ENCODE measurements at regions not wholly inside any gene's neighbourhood (a gene's known extent, or its start where the extent isn't known, plus 50 kb on each side); places are given as distances from the start of the nearest gene placed in this dataset.

DNA sequence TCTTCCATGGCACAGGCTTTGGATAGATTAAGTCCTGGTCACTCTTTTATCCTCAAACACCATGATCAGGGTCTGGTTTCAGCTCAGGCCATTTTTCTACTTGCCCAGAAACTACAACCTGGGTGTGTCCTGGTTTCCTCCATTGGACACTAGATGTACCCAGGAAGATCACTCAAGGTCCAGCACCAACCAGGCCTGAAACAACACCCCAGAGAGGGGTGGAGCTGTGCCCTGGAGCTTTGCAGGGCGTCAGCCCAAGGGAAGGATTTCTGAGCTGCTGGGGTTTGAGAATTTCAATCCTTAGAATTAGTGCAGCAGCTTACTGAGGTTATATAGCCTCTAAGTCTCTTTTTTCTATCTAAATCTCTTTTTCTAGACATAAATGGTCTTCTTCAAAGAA is 722.0 kb downstream of the MTRR start:
- Histone ChIP-seq H3K4me3 (ENCODE audit: low read depth, low read length) (no peak overlapping the region), H3K4me1 (ENCODE audit: control insufficient read depth, insufficient read depth, low read length) (no peaks in the 10 kb centered on the region), H3K9ac (ENCODE audit: low read depth, low read length) (no peak overlapping the region), H3K9me3 (ENCODE audit: control insufficient read depth, insufficient read depth, low read length) (no peaks in the 10 kb centered on the region), H3K36me3 (ENCODE audit: control insufficient read depth, insufficient read depth, low read length) (no peaks in the 10 kb centered on the region), H3K27me3 (ENCODE audit: control insufficient read depth, insufficient read depth, low read length) (no peaks in the 10 kb centered on the region)

DNA sequence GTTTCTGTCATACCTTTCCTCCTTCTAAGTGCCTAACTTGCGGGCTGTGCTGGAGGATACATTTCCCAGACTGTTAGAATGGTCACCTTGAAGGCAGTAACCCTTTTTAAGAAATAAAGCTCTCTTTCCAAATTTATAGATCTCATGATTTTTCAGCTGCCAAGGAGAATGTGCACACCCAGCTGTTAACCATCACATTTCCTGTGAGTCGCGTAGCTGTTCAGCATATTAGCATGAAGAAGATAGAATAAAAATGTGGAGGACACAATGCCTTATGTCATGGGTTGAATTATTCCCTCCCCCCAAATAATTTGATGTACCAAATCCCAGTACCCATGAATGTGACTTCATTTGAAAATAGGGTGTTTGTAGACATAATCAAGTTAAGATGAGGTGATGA is 729.4 kb downstream of the MTRR start:
- H3K9me3 ChIP-seq (ENCODE audit: control insufficient read depth, insufficient read depth, low read length), result no peaks in the 10 kb centered on the region

DNA sequence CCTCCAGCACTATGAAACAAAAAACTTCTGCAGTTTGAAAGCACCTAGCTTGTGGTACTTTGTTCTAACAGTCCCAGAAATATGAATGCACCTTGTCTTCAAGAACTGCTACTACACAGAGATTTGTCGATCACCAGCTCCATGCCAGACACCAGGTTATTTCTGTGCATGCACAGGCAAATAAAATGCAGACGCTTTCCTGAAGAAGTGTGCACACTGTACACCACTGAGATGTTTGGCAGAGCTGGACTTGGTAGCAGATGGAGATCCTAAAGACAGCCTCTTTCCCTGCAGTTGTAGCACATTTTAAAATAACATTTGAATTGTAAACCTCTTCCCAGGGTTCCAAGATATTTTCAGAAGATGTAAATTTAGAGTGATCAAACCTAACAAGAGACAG is 730.0 kb downstream of the MTRR start:
- Histone ChIP-seq H3K27me3 (ENCODE audit: control insufficient read depth, insufficient read depth, low read length) (no peaks in the 10 kb centered on the region), H3K4me3 (ENCODE audit: low read depth, low read length) (no peak overlapping the region), H3K36me3 (ENCODE audit: control insufficient read depth, insufficient read depth, low read length) (no peaks in the 10 kb centered on the region), H3K4me1 (ENCODE audit: control insufficient read depth, insufficient read depth, low read length) (no peaks in the 10 kb centered on the region), H3K9ac (ENCODE audit: low read depth, low read length) (no peak overlapping the region), H3K9me3 (ENCODE audit: control insufficient read depth, insufficient read depth, low read length) (no peaks in the 10 kb centered on the region)

More for the DNA sequence above, 729.4 kb downstream of the MTRR start:
- no peak overlapping the region for H3K4me3 ChIP-seq (ENCODE audit: low read depth, low read length)
- no peaks in the 10 kb centered on the region for H3K27me3 ChIP-seq (ENCODE audit: control insufficient read depth, insufficient read depth, low read length)
- H3K4me1 ChIP-seq (ENCODE audit: control insufficient read depth, insufficient read depth, low read length), result no peaks in the 10 kb centered on the region
- no peak overlapping the region for H3K9ac ChIP-seq (ENCODE audit: low read depth, low read length)
- H3K36me3 ChIP-seq (ENCODE audit: control insufficient read depth, insufficient read depth, low read length), result no peaks in the 10 kb centered on the region

DNA sequence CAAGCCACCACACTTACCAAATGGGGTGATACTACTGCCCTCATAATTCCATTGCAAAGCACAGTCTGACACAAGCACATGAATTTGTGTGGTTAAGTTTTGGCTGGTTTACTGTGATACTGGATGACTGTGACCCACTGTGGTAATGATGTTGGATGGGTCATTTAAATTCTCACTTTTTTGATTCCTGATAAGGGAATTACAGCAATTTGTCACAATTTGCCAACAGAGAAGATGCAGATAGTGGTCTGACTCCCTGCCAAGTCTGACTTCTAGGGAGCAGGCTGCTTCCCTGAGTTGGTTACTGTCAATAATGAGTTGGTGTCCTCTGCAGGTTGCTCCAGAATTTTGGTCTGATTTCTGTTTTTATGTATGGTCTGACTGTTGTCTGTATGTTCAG is 731.9 kb downstream of the MTRR start:
- no peaks in the 10 kb centered on the region for H3K36me3 ChIP-seq (ENCODE audit: control insufficient read depth, insufficient read depth, low read length)

DNA sequence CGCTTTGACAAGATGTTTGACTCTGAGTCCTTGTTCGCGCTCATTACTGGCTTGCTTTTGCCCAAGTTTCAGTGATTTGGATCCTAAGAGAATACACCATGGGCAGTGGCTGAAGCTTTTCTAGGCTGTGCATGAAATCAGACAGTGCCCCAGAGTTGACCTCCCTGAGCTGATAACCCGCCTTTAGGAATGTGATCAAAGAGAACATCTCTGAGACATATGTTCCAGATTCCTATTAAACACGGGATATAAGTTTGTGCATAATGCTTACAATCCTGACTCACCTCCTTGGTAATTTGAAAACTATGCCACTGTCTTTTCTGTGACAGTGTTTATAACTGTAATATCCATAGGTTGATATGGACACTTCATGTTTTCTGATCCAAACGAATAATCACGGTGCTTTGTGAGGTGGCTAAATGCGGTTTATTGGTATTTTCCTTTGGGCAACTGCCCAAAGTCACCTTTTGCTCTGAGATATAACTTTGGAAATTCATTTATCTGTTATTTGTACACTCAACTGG is 732.9 kb downstream of the MTRR start:
- H3K4me3 ChIP-seq (ENCODE audit: low read depth, low read length), result no peak overlapping the region
- H3K36me3 ChIP-seq (ENCODE audit: control insufficient read depth, insufficient read depth, low read length), result no peaks in the 10 kb centered on the region
- H3K4me1 ChIP-seq (ENCODE audit: control insufficient read depth, insufficient read depth, low read length), result no peaks in the 10 kb centered on the region

More for the DNA sequence above, 731.9 kb downstream of the MTRR start:
- no peaks in the 10 kb centered on the region for H3K9me3 ChIP-seq (ENCODE audit: control insufficient read depth, insufficient read depth, low read length)
- no peaks in the 10 kb centered on the region for H3K27me3 ChIP-seq (ENCODE audit: control insufficient read depth, insufficient read depth, low read length)
- no peak overlapping the region for H3K9ac ChIP-seq (ENCODE audit: low read depth, low read length)
- H3K4me3 ChIP-seq (ENCODE audit: low read depth, low read length), result no peak overlapping the region
- H3K4me1 ChIP-seq (ENCODE audit: control insufficient read depth, insufficient read depth, low read length), result no peaks in the 10 kb centered on the region

DNA sequence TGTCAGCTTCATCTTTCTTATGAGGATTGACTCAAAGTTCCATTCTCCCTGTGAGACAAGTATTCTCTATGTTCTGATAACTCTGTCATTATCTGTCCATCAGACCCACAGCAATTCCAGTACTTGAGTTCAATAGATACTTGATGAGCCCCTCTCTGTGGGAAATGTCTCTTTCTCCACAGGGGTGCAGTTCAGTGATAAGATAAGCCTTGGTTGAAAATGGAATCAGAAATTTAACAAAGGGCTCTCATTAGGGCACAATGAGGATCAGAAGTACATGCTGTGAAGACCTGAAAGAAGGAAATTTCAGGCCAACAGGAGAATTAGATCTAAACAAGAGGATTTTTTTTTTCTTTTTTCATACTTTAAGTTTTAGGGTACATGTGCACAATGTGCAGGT is 737.3 kb downstream of the MTRR start:
- Histone ChIP-seq H3K9ac (ENCODE audit: low read depth, low read length) (no peak overlapping the region), H3K4me3 (ENCODE audit: low read depth, low read length) (no peak overlapping the region), H3K27me3 (ENCODE audit: control insufficient read depth, insufficient read depth, low read length) (no peaks in the 10 kb centered on the region), H3K9me3 (ENCODE audit: control insufficient read depth, insufficient read depth, low read length) (no peaks in the 10 kb centered on the region), H3K4me1 (ENCODE audit: control insufficient read depth, insufficient read depth, low read length) (peaks cover 5% of the 10 kb centered on the region), H3K36me3 (ENCODE audit: control insufficient read depth, insufficient read depth, low read length) (no peaks in the 10 kb centered on the region)

More for the DNA sequence above, 732.9 kb downstream of the MTRR start:
- no peaks in the 10 kb centered on the region for H3K27me3 ChIP-seq (ENCODE audit: control insufficient read depth, insufficient read depth, low read length)
- H3K9ac ChIP-seq (ENCODE audit: low read depth, low read length), result no peak overlapping the region
- no peaks in the 10 kb centered on the region for H3K9me3 ChIP-seq (ENCODE audit: control insufficient read depth, insufficient read depth, low read length)

DNA sequence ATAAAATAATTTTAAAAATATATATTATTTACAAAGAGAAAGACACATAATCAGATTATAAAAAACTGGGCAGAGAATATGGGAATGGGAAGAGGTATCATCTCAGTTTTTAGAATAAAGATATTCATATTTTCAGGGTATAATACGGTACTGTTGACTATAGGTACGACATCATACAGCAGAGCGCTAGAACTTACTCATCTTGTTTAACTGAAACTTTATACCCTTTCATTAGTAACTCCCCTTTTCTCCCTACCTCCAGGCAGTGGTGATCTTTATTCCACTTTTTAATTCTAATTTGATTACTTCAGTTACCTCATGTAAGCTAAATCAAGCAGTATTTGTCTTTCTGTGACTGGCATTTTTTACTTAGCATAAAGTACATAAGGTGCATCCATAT is 742.1 kb downstream of the MTRR start:
- H3K9ac ChIP-seq (ENCODE audit: low read depth, low read length), result no peak overlapping the region
- H3K4me1 ChIP-seq (ENCODE audit: control insufficient read depth, insufficient read depth, low read length), result peaks cover 5% of the 10 kb centered on the region
- no peaks in the 10 kb centered on the region for H3K9me3 ChIP-seq (ENCODE audit: control insufficient read depth, insufficient read depth, low read length)
- H3K27me3 ChIP-seq (ENCODE audit: control insufficient read depth, insufficient read depth, low read length), result no peaks in the 10 kb centered on the region
- no peaks in the 10 kb centered on the region for H3K36me3 ChIP-seq (ENCODE audit: control insufficient read depth, insufficient read depth, low read length)
- H3K4me3 ChIP-seq (ENCODE audit: low read depth, low read length), result no peak overlapping the region

DNA sequence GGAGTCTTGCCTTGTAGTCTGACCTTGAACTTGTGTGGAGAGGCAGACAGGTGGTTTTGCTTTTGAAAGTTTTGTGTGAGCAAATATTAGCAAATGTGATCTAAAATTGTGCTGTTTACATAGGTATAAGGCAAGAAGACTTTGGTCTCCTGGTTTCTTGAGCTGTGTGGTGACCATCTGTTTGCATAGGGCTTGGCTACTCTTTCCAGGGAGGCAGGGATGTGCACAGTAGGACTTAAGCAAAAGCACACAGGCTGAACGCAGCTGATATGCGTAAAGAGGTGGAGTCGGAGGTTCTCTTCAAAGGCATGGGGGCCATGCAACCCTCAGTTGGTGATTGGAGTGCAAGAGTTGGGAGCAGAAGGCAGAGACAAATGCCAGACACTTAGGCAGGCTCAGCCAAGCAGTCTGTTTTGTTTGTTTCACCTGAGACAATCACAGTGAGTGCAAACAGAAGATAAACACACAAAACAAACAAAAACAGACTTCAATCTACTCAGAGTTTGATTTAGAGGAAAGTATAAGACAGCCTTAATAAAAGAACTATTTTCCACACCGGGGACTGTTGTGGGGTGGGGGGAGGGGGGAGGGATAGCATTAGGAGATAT is 744.2 kb downstream of the MTRR start:
- Histone ChIP-seq H3K9ac (ENCODE audit: low read depth, low read length) (no peak overlapping the region), H3K36me3 (ENCODE audit: control insufficient read depth, insufficient read depth, low read length) (no peaks in the 10 kb centered on the region), H3K4me3 (ENCODE audit: low read depth, low read length) (no peak overlapping the region), H3K9me3 (ENCODE audit: control insufficient read depth, insufficient read depth, low read length) (no peaks in the 10 kb centered on the region), H3K27me3 (ENCODE audit: control insufficient read depth, insufficient read depth, low read length) (no peaks in the 10 kb centered on the region), H3K4me1 (ENCODE audit: control insufficient read depth, insufficient read depth, low read length) (peaks cover 5% of the 10 kb centered on the region)

DNA sequence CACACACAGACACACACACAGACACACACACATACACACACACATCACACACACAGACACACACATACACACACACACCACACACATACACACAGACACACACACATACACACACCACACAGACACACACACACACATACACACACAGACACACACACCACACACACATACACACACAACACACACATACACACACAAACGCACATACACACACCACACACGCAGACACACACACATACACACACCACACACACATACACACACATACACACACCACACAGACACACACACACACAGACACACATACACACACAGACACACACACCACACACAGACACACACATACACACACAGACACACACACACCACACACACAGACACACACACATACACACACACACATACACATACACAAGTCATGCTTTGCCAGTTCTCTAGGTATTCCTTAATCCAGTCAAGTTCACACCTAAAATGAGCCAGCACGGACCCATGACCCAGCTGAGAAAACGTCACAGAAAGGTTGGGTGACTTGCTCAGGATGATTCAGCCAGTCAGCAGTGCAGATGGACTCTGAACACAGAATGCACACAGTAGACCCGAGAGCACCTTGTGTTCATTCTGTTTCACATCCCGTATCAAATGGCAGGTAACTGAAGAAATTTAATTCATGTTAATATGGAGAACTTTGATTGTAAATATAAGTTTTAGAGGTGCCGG is 746.4 kb downstream of the MTRR start:
- no peak overlapping the region for H3K9ac ChIP-seq (ENCODE audit: low read depth, low read length)
- H3K4me1 ChIP-seq (ENCODE audit: control insufficient read depth, insufficient read depth, low read length), result no peaks in the 10 kb centered on the region
- H3K36me3 ChIP-seq (ENCODE audit: control insufficient read depth, insufficient read depth, low read length), result no peaks in the 10 kb centered on the region
- no peaks in the 10 kb centered on the region for H3K9me3 ChIP-seq (ENCODE audit: control insufficient read depth, insufficient read depth, low read length)
- no peaks in the 10 kb centered on the region for H3K27me3 ChIP-seq (ENCODE audit: control insufficient read depth, insufficient read depth, low read length)
- no peak overlapping the region for H3K4me3 ChIP-seq (ENCODE audit: low read depth, low read length)

DNA sequence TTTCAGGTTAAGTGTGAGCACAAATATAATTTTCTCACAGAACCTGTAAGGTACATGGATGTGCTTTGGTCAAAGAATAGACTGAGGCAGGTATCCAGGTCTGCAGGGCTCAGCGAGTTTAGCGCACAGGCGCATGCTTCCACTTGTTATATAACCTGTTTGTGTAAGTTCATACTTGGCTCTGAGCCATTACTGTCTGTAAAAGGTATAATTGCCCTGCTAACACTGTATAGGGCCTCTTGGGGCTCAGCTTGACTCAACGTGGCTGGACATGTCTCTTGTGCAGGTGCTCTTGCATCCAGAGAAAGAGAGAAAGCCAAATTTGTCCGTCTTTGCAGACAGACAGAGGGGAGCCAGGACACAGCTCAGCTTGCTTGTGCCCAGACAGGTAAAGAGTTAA is 759.6 kb downstream of the MTRR start:
- Histone ChIP-seq H3K4me1 (ENCODE audit: control insufficient read depth, insufficient read depth, low read length) (no peaks in the 10 kb centered on the region), H3K27me3 (ENCODE audit: control insufficient read depth, insufficient read depth, low read length) (no peaks in the 10 kb centered on the region), H3K9ac (ENCODE audit: low read depth, low read length) (no peak overlapping the region), H3K4me3 (ENCODE audit: low read depth, low read length) (no peak overlapping the region), H3K9me3 (ENCODE audit: control insufficient read depth, insufficient read depth, low read length) (no peaks in the 10 kb centered on the region), H3K36me3 (ENCODE audit: control insufficient read depth, insufficient read depth, low read length) (no peaks in the 10 kb centered on the region)

DNA sequence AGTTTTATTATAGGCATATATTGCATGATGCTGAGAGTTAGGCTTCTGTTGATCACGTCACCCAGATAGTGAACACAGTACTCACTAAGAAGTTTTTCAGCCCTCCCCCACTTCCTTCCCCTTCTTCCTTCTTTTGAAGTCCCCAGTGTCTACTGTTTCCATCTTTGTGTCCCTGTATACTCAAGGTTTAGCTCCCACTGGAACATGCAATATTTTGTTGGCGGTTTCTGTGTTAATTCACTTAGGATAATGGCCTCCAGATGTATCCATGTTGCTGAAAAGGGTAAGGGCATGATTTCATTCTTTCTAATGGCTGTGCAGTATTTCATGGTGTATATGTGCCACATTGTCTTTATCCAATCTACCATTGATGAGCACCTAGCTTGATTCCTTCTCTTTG is 764.3 kb downstream of the MTRR start:
- no peaks in the 10 kb centered on the region for H3K4me1 ChIP-seq (ENCODE audit: control insufficient read depth, insufficient read depth, low read length)
- H3K9me3 ChIP-seq (ENCODE audit: control insufficient read depth, insufficient read depth, low read length), result no peaks in the 10 kb centered on the region
- no peaks in the 10 kb centered on the region for H3K27me3 ChIP-seq (ENCODE audit: control insufficient read depth, insufficient read depth, low read length)
- no peaks in the 10 kb centered on the region for H3K36me3 ChIP-seq (ENCODE audit: control insufficient read depth, insufficient read depth, low read length)
- no peak overlapping the region for H3K9ac ChIP-seq (ENCODE audit: low read depth, low read length)
- H3K4me3 ChIP-seq (ENCODE audit: low read depth, low read length), result no peak overlapping the region

DNA sequence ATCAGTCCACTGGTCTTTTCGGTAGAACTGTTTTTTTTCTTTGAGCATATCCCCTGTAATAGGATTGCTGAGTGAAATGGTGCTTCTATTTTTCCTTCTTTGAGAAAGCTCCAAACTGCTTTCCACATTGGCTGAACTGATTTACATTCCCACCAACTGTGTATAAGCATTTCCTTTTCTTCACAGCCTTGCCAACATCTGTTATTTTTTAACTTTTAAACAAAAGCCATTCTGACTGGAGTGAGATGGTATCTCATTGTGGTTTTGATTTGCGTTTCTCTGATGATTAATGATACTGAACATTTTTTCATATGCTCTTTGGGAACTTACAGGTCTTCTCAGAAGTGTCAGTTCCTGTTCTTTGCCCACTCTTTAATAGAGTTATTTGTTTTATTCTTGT is 764.7 kb downstream of the MTRR start:
- H3K27me3 ChIP-seq (ENCODE audit: control insufficient read depth, insufficient read depth, low read length), result no peaks in the 10 kb centered on the region
- no peaks in the 10 kb centered on the region for H3K4me1 ChIP-seq (ENCODE audit: control insufficient read depth, insufficient read depth, low read length)
- no peak overlapping the region for H3K9ac ChIP-seq (ENCODE audit: low read depth, low read length)
- no peak overlapping the region for H3K4me3 ChIP-seq (ENCODE audit: low read depth, low read length)
- H3K36me3 ChIP-seq (ENCODE audit: control insufficient read depth, insufficient read depth, low read length), result no peaks in the 10 kb centered on the region
- no peaks in the 10 kb centered on the region for H3K9me3 ChIP-seq (ENCODE audit: control insufficient read depth, insufficient read depth, low read length)
